ENCODE measurements at regions not wholly inside any gene's neighbourhood (a gene's known extent, or its start where the extent isn't known, plus 50 kb on each side); places are given as distances from the start of the nearest gene placed in this dataset.

DNA sequence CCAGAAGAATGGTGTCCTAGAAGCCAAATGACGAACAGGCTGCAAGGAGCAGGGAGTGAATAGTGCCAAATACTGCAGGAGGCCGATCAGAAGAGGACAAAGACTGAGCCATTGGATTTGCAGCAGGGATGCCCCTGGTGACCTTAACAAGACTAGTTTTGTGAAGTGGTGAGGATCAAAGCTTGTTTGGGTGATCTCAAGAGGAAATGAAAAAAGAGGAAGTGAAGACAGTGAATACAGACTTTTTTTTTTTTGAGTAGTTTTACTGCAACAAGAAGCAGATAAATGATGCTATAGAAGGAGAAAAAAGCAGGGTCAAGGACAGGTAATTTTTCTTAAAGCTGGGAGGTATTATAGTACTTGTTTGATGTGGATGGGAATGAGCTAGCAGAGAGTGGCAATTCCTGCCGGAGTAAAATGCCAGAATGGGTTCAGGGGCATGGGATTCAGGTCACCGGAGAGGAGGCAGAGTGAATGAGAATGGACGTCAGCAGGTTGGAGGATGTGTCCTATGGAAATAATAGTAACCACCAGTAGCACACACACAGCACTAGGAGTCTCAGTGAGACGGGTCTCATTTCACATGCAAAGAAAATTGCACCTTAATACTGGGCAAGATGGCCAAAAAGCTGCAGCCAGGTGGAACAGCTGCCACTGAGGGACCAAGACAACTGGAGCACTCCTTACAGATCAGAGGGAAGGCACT, 345.8 kb upstream of the CCDC196 start:
- no peak for DNase-seq (ENCODE audit: extremely low read depth, low read depth, low spot score)

DNA sequence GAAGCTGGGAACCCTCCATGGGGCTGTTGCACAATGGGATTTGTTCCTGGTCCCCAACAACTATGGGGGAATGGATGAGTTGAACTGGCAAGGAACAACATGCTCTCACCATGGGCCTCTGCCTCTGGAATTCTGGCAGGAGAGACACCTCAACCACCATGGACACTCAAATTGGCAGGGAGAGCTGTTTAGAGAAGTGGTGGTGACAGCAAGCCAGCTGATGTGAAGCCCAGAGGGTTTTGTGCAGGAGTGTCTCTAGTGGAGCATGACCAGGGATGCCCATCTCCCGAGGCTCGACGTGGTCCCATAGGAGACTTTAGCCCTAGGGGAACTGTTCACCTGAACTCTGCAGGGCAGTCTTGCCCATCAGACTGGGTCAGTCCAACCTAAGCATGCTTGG, 345.2 kb upstream of the CCDC196 start:
- DNase-seq (ENCODE audit: extremely low read depth, low read depth, low spot score) = no peak

DNA sequence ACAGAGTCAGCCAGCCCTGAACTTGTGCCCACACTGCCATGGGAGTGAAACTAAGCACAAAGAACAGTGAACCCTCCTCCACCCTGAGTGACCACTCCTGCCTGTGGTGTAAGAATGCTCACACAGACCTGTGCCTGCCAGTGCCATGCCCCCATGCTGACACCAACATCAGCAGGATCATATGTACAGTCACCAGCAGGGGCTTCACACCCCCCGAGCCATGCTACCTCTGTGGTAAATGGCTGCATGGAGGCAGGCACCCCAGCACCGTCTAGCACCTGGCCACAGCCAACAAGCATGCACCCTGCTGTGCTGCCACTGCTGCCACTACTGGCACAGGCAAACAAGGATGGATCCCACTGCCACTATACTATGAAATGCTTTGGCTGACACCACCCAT, 344.4 kb upstream of the CCDC196 start:
- DNase-seq (ENCODE audit: extremely low read depth, low read depth, low spot score) = no peak

- DNase-seq (ENCODE audit: extremely low read depth, low read depth, low spot score) = no peak
These were observed 342.6 kb upstream of the CCDC196 start for GRCh38 chr14:66143387-66144112.

DNA sequence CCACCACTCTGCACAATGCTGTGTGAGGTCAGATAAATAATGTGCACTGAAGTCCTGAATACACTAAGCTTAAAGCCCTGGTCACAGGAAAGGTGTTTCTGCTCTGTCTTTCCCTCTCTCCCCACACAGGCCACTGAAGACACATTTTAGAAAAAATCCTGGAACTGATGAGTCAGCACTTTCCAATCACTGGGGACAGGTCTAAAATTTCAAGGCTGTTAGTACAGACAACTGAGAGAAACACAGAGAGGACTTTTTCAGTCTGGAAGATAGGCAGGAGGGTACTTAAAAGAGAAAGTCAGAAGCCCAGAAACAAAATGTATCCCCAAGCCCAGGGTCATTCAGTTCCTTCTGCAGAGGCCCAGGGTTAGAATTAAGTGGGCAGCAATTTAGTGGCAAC, 333.9 kb upstream of the CCDC196 start:
- no peak for DNase-seq (ENCODE audit: extremely low read depth, low read depth, low spot score)

GRCh38 chr14:66152747-66153146, 333.4 kb upstream of the CCDC196 start:
- no peak for DNase-seq (ENCODE audit: extremely low read depth, low read depth, low spot score)

DNA sequence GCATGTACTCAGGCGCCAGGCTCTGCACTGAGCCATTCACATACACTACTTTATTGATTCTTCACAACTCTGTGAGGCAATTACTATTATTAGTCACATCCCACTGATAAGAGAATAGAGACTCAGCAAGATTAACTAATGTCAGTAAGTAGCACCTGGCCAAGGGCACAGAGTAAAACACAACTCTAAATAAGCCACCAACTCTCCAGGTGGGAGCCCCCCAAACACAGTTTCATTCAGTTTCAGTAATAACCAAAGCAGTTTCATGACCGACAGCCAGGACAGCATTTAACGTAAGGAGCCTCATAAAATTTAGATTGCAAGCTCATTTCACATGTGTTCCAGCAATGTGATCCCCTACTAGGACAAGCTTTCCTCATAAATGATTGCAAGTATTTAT, 323.1 kb upstream of the CCDC196 start:
- DNase-seq (ENCODE audit: extremely low read depth, low read depth, low spot score) = no peak

GRCh38 chr14:66165337-66165736, 320.8 kb upstream of the CCDC196 start:
- DNase-seq (ENCODE audit: extremely low read depth, low read depth, low spot score) = no peak

GRCh38 chr14:66174453-66174891, 311.7 kb upstream of the CCDC196 start:
- no peak for DNase-seq (ENCODE audit: extremely low read depth, low read depth, low spot score)

GRCh38 chr14:66177935-66178334, 308.2 kb upstream of the CCDC196 start:
- no peak for DNase-seq (ENCODE audit: extremely low read depth, low read depth, low spot score)

DNA sequence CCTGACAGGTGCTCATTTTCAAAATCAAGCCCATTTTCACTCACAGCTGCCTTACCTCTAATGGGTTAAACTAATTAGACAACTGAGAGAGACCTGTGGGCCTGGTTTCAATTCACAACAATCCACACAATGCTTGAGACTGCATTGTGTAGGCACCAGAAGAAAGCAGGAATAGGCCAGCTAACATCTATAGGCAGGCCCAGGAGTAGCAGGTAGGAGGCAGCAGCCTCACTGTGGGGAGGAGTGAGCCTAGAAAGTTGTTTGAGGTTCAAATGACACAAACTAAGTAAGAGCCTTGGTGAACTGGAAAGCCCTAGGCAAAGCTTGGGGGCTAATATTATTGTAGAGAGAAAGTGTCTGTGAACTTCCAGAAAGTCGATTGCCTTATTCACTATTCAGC, 289.5 kb upstream of the CCDC196 start:
- DNase-seq (ENCODE audit: extremely low read depth, low read depth, low spot score) = no peak

- DNase-seq (ENCODE audit: extremely low read depth, low read depth, low spot score) = no peak
These were observed 288.9 kb upstream of the CCDC196 start for GRCh38 chr14:66197276-66197675.

- DNase-seq (ENCODE audit: extremely low read depth, low read depth, low spot score) = no peak
These were observed 279.6 kb upstream of the CCDC196 start for GRCh38 chr14:66206554-66206953.

GRCh38 chr14:66216763-66217162, 269.4 kb upstream of the CCDC196 start:
- no peak for DNase-seq (ENCODE audit: extremely low read depth, low read depth, low spot score)

GRCh38 chr14:66219886-66220285, 266.3 kb upstream of the CCDC196 start:
- no peak for DNase-seq (ENCODE audit: extremely low read depth, low read depth, low spot score)

GRCh38 chr14:66224492-66225178, 261.5 kb upstream of the CCDC196 start:
- DNase-seq (ENCODE audit: extremely low read depth, low read depth, low spot score) = no peak

- no peak for DNase-seq (ENCODE audit: extremely low read depth, low read depth, low spot score)
These were observed 260.8 kb upstream of the CCDC196 start for GRCh38 chr14:66225337-66225736.

DNA sequence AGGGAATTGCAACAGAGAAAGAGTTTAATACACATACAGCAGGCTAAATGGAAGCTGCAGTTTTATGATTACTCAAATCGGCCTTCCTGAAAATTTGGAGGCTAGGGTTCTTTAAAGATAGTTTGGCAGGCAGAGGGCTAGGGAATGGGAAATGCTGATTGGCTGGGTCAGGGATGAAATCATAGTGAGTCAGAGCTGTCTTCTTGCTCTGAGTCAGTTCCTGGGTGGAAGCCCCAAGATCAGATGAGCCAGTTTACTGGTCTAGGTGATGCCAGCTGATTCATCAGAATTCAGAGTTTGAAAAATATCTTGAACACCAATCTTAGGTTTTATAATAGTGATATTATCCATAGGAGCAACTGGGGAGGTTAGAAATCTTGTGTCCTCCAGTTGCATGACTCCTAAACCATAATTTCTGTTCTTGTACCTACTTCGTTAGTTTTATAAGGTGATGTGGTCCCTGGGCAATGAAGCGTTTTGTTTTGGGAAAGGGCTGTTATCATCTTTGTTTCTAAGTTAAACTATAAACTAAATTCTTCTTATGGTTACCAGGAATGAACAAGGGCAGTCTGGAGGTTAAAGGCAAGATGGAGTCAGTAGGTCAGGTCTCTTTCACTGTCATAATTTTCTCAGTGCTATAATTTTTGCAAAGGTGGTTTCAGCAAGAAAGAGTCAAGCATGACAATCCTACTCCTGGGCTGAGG, 257.8 kb upstream of the CCDC196 start:
- no peak for DNase-seq (ENCODE audit: extremely low read depth, low read depth, low spot score)

DNA sequence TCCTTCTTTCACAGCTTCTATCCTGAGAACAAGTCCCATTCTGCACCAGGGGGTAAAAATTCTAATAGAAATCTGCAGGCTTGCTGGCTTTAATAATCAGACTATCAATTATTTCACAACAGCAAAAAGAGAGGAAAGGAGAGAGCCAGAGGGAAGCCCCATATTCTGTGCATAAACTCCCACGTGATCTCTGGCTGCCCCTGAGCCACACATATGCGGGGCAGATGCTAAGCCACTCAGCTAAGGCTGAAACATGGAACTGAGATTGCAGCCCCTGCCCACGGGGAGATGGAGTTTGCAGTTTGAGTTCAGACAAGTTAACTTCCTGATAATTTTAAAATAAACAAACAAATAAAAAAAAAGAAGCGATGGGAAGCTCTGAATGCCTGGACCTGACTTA, 254.4 kb upstream of the CCDC196 start:
- DNase-seq (ENCODE audit: extremely low read depth, low read depth, low spot score) = no peak

GRCh38 chr14:66233591-66233990, 252.6 kb upstream of the CCDC196 start:
- DNase-seq (ENCODE audit: extremely low read depth, low read depth, low spot score) = no peak

- DNase-seq (ENCODE audit: extremely low read depth, low read depth, low spot score) = no peak
These were observed 251.8 kb upstream of the CCDC196 start for GRCh38 chr14:66234411-66234810.
